ENCODE measurements at regions not wholly inside any gene's neighbourhood (a gene's known extent, or its start where the extent isn't known, plus 50 kb on each side); places are given as distances from the start of the nearest gene placed in this dataset.

DNA sequence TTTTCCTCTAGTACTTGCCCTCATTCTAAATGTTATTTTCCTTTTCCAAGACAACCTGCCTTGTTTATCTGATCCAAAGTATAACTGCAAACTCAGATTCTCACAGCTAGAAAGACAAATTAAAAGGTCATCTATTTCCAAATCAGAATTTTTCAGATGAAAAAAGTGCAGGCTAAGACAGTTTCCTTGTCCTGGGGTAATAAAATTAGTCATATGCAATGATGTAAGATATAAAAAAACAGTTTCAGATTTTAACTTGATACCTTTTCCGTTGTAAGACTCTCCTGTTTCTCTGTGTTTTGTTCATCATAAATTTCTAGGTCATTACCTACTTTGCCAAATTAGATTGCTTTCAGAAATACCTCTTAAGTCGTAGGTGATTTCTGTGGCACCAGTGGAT lies 238.4 kb upstream of the PEX5L start:
- H3K4me1 ChIP-seq, result no peaks in the 10 kb centered on the region
- H3K27me3 ChIP-seq, result no peaks in the 10 kb centered on the region
- H3K9ac ChIP-seq, result no peak overlapping the region
- no peaks in the 10 kb centered on the region for H3K9me3 ChIP-seq
- H4K20me1 ChIP-seq, result no peaks in the 10 kb centered on the region
- no peak overlapping the region for H3K27ac ChIP-seq
- H3K36me3 ChIP-seq, result no peaks in the 10 kb centered on the region
- H3K4me3 ChIP-seq, result no peak overlapping the region
- TF ChIP-seq Cebpa-rat (IDR thresholded peaks at IDR 0.05), result no peak
- H3K4me2 ChIP-seq, result no peak overlapping the region

DNA sequence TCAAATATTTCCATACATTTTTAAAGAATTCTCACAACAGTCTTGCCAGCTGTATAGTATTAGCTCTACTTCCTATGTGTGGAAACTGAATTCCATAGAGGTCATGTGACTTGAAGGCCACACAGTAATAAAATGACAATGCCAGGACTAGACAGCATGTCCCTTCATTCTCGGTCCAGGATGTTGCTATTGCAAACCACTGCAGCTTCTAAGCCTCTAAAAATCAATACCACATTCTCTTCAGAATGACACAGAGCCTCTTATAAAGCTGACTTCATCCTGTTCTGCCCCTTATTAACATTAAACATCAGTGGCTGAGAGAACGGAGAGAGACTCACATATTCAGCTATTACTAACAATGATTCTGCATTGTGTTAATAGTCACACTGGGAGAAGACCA lies 240.3 kb upstream of the PEX5L start:
- TF ChIP-seq Cebpa-rat (IDR thresholded peaks at IDR 0.05), result no peak
- Histone ChIP-seq H3K9me3 (no peaks in the 10 kb centered on the region), H3K27me3 (no peaks in the 10 kb centered on the region), H3K4me2 (no peak overlapping the region), H4K20me1 (no peaks in the 10 kb centered on the region), H3K27ac (no peak overlapping the region), H3K36me3 (no peaks in the 10 kb centered on the region), H3K4me3 (no peak overlapping the region), H3K4me1 (no peaks in the 10 kb centered on the region), H3K9ac (no peak overlapping the region)

DNA sequence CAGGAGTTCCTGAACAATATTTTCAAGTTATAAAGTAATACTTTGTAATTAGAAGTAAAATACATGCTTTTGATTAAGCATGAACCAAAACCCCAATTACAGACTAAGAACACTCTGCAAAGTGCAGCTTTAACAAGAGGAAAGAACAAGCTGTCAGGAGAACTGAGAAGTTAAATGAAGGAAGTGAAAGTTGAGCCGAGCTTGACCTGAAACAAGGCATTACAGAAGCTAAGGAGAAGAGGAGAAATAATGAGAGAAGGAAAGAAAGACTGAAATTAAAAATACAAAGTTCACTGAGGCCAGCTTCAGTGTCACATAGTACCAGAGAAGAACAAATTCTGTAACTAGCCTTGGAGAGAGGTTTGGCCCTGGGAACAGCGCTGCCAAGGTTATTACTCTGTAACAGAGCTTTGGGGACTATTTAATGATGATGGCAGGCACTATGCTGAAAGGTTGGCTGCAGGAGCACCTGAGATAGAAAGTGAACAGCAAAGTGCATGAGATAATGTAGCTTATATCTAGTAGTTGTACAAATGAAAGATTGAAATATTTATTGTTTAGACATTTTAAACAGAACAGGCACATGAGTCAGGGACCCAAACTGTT lies 241.9 kb upstream of the PEX5L start:
- Histone ChIP-seq H4K20me1 (no peaks in the 10 kb centered on the region), H3K27me3 (no peaks in the 10 kb centered on the region), H3K9ac (no peak overlapping the region), H3K9me3 (no peaks in the 10 kb centered on the region), H3K27ac (no peak overlapping the region), H3K4me3 (no peak overlapping the region), H3K36me3 (no peaks in the 10 kb centered on the region), H3K4me2 (no peak overlapping the region), H3K4me1 (no peaks in the 10 kb centered on the region)
- no peak for TF ChIP-seq Cebpa-rat (IDR thresholded peaks at IDR 0.05)

GRCh38 chr3:180280555-180280954 lies 243.8 kb upstream of the PEX5L start:
- no peaks in the 10 kb centered on the region for H3K36me3 ChIP-seq
- H3K9me3 ChIP-seq, result no peaks in the 10 kb centered on the region
- H3K9ac ChIP-seq, result no peak overlapping the region
- TF ChIP-seq Cebpa-rat (IDR thresholded peaks at IDR 0.05), result no peak
- no peaks in the 10 kb centered on the region for H3K4me1 ChIP-seq
- H3K4me2 ChIP-seq, result no peak overlapping the region
- no peaks in the 10 kb centered on the region for H4K20me1 ChIP-seq
- no peaks in the 10 kb centered on the region for H3K27me3 ChIP-seq
- H3K27ac ChIP-seq, result no peak overlapping the region
- no peak overlapping the region for H3K4me3 ChIP-seq

DNA sequence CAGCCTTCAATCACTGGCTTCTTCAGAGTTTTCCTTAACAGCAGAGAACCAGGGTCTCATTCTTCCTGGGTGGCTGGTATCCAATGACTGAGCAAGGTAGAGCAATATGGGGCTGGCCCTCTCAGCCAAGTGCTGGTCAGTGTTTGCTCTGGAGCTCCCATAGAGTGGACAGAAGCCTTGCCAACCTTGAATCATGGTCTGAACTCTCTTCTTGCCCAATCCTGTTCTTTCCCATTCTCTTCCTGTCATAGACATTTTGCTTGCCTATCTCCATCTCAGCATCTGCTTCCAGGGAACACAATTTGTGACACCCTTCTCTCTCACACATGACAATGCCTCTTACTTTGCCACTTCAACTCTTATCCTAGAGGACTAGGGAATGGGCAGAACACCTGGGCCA lies 245.6 kb upstream of the PEX5L start:
- TF ChIP-seq Cebpa-rat (IDR thresholded peaks at IDR 0.05), result no peak
- Histone ChIP-seq H3K9me3 (no peaks in the 10 kb centered on the region), H4K20me1 (no peaks in the 10 kb centered on the region), H3K4me2 (no peak overlapping the region), H3K27ac (no peak overlapping the region), H3K36me3 (no peaks in the 10 kb centered on the region), H3K9ac (no peak overlapping the region), H3K27me3 (no peaks in the 10 kb centered on the region), H3K4me1 (no peaks in the 10 kb centered on the region), H3K4me3 (no peak overlapping the region)

DNA sequence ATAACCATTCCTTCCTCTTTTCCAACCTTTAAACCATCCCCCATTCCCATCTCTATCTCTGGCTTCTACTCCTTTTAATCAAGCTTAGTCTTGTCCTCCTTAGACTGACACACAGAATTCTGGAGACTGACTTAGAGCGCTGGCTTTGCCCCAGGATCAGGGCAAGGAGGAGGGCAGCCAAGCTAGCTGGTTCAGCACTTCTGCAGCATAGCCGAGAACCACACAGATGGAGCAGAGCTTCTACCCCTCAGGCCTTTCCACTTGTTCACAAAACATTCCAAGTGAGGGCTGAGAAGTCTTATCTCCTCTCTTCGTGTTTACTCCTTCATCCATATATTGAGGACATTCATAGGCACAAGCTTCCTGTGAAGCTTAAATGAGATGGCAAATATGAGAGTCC lies 246.5 kb upstream of the PEX5L start:
- no peak for TF ChIP-seq Cebpa-rat (IDR thresholded peaks at IDR 0.05)
- Histone ChIP-seq H3K27ac (no peak overlapping the region), H3K4me3 (no peak overlapping the region), H3K36me3 (no peaks in the 10 kb centered on the region), H3K9ac (no peak overlapping the region), H4K20me1 (no peaks in the 10 kb centered on the region), H3K9me3 (no peaks in the 10 kb centered on the region), H3K4me1 (no peaks in the 10 kb centered on the region), H3K4me2 (no peak overlapping the region), H3K27me3 (no peaks in the 10 kb centered on the region)

- TF ChIP-seq Cebpa-rat (IDR thresholded peaks at IDR 0.05), result no peak
- no peaks in the 10 kb centered on the region for H3K27me3 ChIP-seq
- H3K27ac ChIP-seq, result no peak overlapping the region
- no peak overlapping the region for H3K9ac ChIP-seq
- no peak overlapping the region for H3K4me2 ChIP-seq
- no peaks in the 10 kb centered on the region for H4K20me1 ChIP-seq
- H3K36me3 ChIP-seq, result no peaks in the 10 kb centered on the region
- no peaks in the 10 kb centered on the region for H3K4me1 ChIP-seq
- H3K4me3 ChIP-seq, result no peak overlapping the region
- no peaks in the 10 kb centered on the region for H3K9me3 ChIP-seq
These were observed 247.8 kb upstream of the PEX5L start for GRCh38 chr3:180284331-180285110.

- H3K27me3 ChIP-seq, result no peaks in the 10 kb centered on the region
- H3K9me3 ChIP-seq, result no peaks in the 10 kb centered on the region
- H3K36me3 ChIP-seq, result no peaks in the 10 kb centered on the region
- no peak overlapping the region for H3K9ac ChIP-seq
- no peaks in the 10 kb centered on the region for H4K20me1 ChIP-seq
- TF ChIP-seq Cebpa-rat (IDR thresholded peaks at IDR 0.05), result no peak
- H3K4me3 ChIP-seq, result no peak overlapping the region
- H3K27ac ChIP-seq, result no peak overlapping the region
- H3K4me2 ChIP-seq, result no peak overlapping the region
- H3K4me1 ChIP-seq, result no peaks in the 10 kb centered on the region
These were observed 251.0 kb upstream of the PEX5L start for GRCh38 chr3:180287703-180288102.

DNA sequence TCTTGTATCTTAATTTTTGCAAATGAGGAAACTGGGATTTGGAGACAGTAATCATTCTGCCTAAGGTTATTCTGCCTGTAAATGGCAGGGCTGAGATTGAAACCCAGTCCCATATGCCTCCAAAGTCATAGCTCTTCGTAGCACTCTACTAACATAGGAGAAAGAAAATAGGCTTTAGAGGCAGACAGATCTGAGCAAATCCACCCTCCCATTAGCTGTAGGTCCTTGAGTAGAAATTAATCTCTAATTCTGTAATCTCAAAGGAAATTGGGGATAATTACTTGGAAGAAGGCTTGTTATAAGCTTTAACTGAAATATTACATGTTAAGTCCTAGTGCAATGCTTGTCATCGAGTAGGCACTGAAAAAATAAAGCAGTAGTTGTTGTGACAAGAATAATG lies 252.1 kb upstream of the PEX5L start:
- no peak for TF ChIP-seq Cebpa-rat (IDR thresholded peaks at IDR 0.05)
- H3K4me2 ChIP-seq, result no peak overlapping the region
- H3K27ac ChIP-seq, result no peak overlapping the region
- H3K4me3 ChIP-seq, result no peak overlapping the region
- no peaks in the 10 kb centered on the region for H3K36me3 ChIP-seq
- no peaks in the 10 kb centered on the region for H3K27me3 ChIP-seq
- no peak overlapping the region for H3K9ac ChIP-seq
- H3K4me1 ChIP-seq, result no peaks in the 10 kb centered on the region
- no peaks in the 10 kb centered on the region for H4K20me1 ChIP-seq
- no peaks in the 10 kb centered on the region for H3K9me3 ChIP-seq

DNA sequence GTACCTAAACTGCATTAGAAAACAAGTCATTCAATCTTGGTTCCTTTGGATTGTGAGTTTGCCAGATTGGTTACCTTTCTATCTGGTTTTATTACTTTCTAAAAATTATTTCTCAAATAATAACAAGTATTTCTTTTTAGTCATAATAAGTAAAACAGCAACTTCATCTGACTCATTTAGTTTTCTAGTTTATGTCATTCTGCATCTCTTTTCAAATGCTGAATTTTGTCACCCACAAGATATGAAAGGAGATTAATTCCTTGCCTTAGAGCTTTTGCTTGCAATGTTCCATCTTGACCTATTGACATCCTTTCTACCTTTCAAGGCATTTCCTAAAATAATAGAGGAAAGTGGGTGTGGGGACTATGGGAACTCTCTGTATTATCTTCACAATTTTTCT lies 253.6 kb upstream of the PEX5L start:
- Histone ChIP-seq H3K27me3 (no peaks in the 10 kb centered on the region), H3K27ac (no peak overlapping the region), H3K9ac (no peak overlapping the region), H4K20me1 (no peaks in the 10 kb centered on the region), H3K36me3 (no peaks in the 10 kb centered on the region), H3K9me3 (no peaks in the 10 kb centered on the region), H3K4me3 (no peak overlapping the region), H3K4me2 (no peak overlapping the region), H3K4me1 (no peaks in the 10 kb centered on the region)
- TF ChIP-seq Cebpa-rat (IDR thresholded peaks at IDR 0.05), result no peak

Measured in BLaER1 (cell line).